IPS DF 6.9 (cell line): ENCODE measurements at regions not wholly inside any gene's neighbourhood (a gene's known extent, or its start where the extent isn't known, plus 50 kb on each side); places are given as distances from the start of the nearest gene placed in this dataset.

ENCODE experiments used
- DNase-seq: peaks from one replicate; pipeline ENCODE4 v3.0.0-alpha.2; 2013; ENCODE audit warnings: low read depth, low spot score
- H3K27ac ChIP-seq: one replicate; pipeline ENCODE4 v1.5.1; 2013; ENCODE audit warnings: low read length, control low read depth
- H3K27me3 ChIP-seq: 2 replicates; pipeline ENCODE4 v1.6.1; 2013; ENCODE audit warnings: mild to moderate bottlenecking, low read length; ENCODE audit not compliant: control insufficient read depth, insufficient read depth
- H3K36me3 ChIP-seq: 2 replicates; pipeline ENCODE4 v1.6.1; 2013; ENCODE audit warnings: low read length; ENCODE audit not compliant: control insufficient read depth, insufficient read depth
- H3K4me1 ChIP-seq: 2 replicates; pipeline ENCODE4 v1.6.1; 2013; ENCODE audit warnings: low read length; ENCODE audit not compliant: control insufficient read depth, insufficient read depth
- H3K4me3 ChIP-seq: 2 replicates; pipeline ENCODE4 v1.5.1; 2013; ENCODE audit warnings: mild to moderate bottlenecking, low read length
- H3K9me3 ChIP-seq: 2 replicates; pipeline ENCODE4 v1.6.1; 2013; ENCODE audit warnings: low read length, inconsistent platforms; ENCODE audit not compliant: control insufficient read depth, insufficient read depth
- WGBS: extraction: QIAGEN DNeasy Blood & Tissue Kit; methylation state at CpG from one replicate; pipeline ENCODE4 v1.1.7; 2013; ENCODE audit warnings: mixed read lengths, missing lambda C conversion rate; ENCODE audit not compliant: insufficient read length, insufficient coverage; 5-methylcytosine and 5-hydroxymethylcytosine counted together

DNA sequence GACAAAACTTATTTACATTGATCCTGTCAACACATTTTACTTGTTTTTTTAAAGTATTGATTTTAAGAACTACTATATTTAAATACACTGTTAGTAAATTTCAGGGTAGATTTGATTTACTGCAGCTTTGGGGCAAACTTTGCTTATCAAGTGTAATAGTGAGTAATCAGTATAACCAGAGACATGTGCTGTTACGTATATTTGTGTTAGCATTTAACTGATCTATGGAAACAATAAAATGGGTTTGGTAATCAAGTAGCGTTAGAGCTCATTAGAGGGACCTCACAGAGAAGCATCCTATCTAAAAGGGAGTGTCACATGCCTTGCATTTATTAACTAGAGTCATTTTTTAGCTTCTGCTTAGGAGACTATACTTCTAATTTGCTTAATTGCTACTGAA, 131.5 kb upstream of the ALCAM start:
- no CpG with 5 or more reads among the region's 2 CpGs for WGBS

DNA sequence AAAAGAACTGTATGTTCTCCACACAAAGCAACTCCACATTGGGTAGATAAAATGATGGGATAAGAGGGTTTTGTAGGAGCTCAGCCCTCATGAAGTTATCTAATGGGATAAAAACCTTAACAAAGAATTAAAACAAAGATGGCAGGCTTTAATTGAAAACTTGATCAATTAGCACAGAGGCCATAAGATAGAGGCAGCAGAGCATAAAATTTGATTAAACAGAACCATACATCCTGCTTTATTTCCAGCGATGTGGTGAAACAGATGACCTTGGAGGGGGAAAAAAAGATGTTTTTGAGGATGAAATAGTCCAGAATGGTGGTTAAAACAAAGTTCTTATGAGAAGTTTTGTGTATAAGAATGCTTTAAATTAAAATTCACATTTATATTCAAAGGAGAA, 130.9 kb upstream of the ALCAM start:
- no peak overlapping the region for H3K27ac ChIP-seq
- whole genome bisulfite sequencing: no CpG with 5 or more reads among the region's 1 CpG
- H3K36me3 ChIP-seq: no peaks in the 10 kb centered on the region
- no peaks in the 10 kb centered on the region for H3K9me3 ChIP-seq
- no peak for DNase-seq
- no peaks in the 10 kb centered on the region for H3K27me3 ChIP-seq
- H3K4me1 ChIP-seq: no peaks in the 10 kb centered on the region
- H3K4me3 ChIP-seq: no peak overlapping the region

More for the DNA sequence above, 131.5 kb upstream of the ALCAM start:
- DNase-seq: no peak
- no peaks in the 10 kb centered on the region for H3K36me3 ChIP-seq
- H3K4me3 ChIP-seq: no peak overlapping the region
- H3K27ac ChIP-seq: no peak overlapping the region
- no peaks in the 10 kb centered on the region for H3K27me3 ChIP-seq
- H3K9me3 ChIP-seq: no peaks in the 10 kb centered on the region
- no peaks in the 10 kb centered on the region for H3K4me1 ChIP-seq

DNA sequence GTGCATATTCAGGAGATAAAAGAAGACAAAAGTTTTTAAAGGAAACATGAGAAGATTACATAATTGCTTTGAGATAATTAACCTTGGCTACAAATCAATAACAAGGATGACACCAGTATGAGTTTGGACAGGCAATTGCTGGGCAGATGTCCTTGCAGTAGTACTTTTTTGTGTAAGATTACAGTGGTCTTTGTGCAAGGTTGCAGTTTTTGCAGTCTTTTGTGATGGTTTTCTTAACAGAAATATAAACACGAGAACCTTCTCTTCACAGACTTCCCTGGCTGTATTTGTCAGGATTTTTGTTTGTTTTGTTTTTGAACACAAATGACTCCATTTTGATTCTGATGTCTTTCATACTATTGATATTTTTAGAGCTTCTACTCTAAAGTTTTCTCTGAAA, 128.3 kb upstream of the ALCAM start:
- Histone ChIP-seq H3K4me3 (no peak overlapping the region), H3K36me3 (no peaks in the 10 kb centered on the region), H3K9me3 (no peaks in the 10 kb centered on the region), H3K4me1 (no peaks in the 10 kb centered on the region), H3K27ac (no peak overlapping the region), H3K27me3 (no peaks in the 10 kb centered on the region)
- no peak for DNase-seq
- no CpG with 5 or more reads among the region's 1 CpG for WGBS

DNA sequence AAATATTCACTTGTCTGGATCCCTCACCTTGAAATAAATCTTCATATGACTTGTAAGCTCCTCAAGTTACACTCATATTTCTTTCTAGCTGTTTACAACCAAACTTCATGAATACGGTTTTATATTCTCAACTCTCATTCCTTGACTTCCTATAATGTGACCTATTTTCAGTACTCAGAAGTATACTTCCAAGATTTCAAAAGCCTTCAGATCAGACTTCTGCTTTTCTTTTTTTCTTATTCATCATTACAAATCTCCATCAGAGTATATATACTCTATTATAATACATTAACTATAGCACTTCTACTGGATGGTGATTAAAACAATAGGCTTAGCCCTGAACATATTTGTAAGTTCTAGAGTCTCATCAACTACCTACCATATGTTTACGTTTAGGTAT, 123.6 kb upstream of the ALCAM start:
- no peaks in the 10 kb centered on the region for H3K9me3 ChIP-seq
- no CpG with 5 or more reads among the region's 2 CpGs for WGBS

DNA sequence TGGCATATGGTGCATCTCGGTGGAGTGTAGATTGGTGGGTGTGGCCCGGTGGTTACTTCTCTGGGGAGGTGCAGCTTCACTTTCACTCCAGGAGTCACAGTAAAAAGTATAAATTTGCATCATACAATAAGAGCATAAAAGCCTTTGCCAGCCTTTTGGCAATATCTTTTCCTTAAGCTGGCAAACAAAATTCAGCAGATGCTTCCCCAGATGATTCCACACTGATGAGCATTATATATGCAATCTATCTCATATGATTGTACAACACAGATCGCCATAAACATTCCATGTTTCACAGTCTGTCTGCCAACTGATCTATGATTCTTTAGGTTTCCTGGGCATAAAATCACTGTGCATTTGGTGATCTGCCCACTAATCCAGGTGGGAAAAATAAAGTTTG, 120.2 kb upstream of the ALCAM start:
- H3K4me1 ChIP-seq: no peaks in the 10 kb centered on the region
- no peaks in the 10 kb centered on the region for H3K9me3 ChIP-seq
- no peak overlapping the region for H3K4me3 ChIP-seq
- no peaks in the 10 kb centered on the region for H3K27me3 ChIP-seq
- H3K27ac ChIP-seq: no peak overlapping the region
- no CpG with 5 or more reads among the region's 3 CpGs for WGBS
- no peak for DNase-seq
- no peaks in the 10 kb centered on the region for H3K36me3 ChIP-seq

More for the DNA sequence above, 123.6 kb upstream of the ALCAM start:
- Histone ChIP-seq H3K4me3 (no peak overlapping the region), H3K36me3 (no peaks in the 10 kb centered on the region), H3K27ac (no peak overlapping the region), H3K27me3 (no peaks in the 10 kb centered on the region), H3K4me1 (no peaks in the 10 kb centered on the region)
- no peak for DNase-seq

DNA sequence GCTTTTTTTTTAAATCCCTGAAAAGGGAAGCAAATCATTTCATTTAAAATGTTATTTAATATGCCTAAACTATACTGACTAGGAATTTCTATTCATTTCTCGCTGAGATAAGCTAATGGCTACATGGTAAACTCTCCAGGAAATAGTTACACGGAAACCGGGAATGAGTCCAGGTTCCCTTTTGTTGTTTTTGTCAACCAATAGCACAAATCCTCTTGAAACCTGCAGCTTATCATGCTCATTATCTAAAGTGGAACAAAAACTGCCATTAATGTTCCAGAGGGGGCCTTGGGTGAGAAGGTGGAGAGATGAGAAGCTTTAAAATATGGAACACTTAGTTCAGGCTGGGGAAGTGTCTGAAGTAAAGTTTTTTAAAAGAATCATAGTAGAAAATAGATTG, 113.5 kb upstream of the ALCAM start:
- Histone ChIP-seq H3K4me3 (no peak overlapping the region), H3K27ac (no peak overlapping the region), H3K9me3 (no peaks in the 10 kb centered on the region), H3K4me1 (no peaks in the 10 kb centered on the region), H3K36me3 (no peaks in the 10 kb centered on the region), H3K27me3 (no peaks in the 10 kb centered on the region)
- WGBS: no CpG with 5 or more reads among the region's 3 CpGs
- no peak for DNase-seq

DNA sequence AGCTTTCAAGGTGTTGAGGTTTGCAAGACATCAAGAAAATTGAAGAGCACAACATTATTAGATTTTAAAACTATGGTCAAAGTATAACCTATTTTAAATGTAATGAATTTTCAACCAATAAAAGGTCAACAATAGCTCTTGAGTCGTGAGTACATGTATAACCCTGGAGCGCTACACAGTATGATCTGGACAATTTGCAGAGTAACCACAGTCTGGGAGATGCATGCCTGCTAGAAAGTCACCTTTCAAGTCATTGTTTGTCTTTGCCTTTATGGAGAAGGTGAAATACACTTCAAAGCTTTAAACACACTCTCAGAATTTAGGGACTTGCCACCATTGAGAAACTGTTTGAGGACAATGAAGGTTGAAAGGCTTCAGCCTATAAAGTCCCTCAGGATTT, 112.6 kb upstream of the ALCAM start:
- Histone ChIP-seq H3K9me3 (no peaks in the 10 kb centered on the region), H3K27ac (no peak overlapping the region), H3K36me3 (no peaks in the 10 kb centered on the region), H3K4me1 (no peaks in the 10 kb centered on the region), H3K4me3 (no peak overlapping the region), H3K27me3 (no peaks in the 10 kb centered on the region)
- no CpG with 5 or more reads among the region's 2 CpGs for WGBS
- no peak for DNase-seq

DNA sequence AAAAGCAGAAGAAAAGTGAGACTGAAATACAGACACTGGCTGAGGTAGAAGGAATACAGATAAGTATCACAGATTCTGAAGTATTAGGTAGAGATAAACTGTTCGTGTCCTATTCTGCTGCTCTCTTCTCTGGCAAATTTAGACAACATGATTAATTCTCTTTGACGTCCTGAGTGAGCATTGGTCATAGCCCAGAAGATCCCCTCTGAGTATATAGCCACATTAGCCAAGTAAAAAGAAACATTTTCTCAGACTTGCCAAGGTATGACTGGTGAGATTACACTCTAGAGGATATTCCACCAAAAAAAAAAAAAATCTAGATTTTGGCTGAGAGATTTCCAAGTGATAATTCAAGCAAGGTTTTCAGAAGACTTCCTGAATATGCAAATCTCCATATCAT, 111.4 kb upstream of the ALCAM start:
- H3K9me3 ChIP-seq: no peaks in the 10 kb centered on the region
- WGBS: no CpG with 5 or more reads among the region's 2 CpGs

DNA sequence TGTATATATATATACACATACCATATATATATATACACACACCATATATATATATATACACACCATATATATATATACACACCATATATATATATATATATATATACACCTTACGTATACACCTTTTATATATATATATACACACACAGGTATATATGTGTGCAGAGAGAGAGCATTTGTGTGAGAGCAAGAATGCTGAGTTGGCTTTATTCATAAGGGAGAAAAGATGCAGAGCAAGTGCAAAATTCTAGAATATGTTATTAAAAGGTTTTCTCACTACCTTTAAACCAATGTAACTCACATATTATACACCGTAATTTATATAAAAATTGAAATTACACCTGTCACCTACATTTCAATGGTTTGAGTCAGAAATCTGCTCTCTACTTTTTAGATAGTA, 107.2 kb upstream of the ALCAM start:
- H3K27ac ChIP-seq: no peak overlapping the region
- no peaks in the 10 kb centered on the region for H3K27me3 ChIP-seq
- no peaks in the 10 kb centered on the region for H3K36me3 ChIP-seq
- 100% methylated on average over 1 of the region's 2 CpGs for WGBS
- no peak for DNase-seq
- no peak overlapping the region for H3K4me3 ChIP-seq
- H3K4me1 ChIP-seq: no peaks in the 10 kb centered on the region
- no peaks in the 10 kb centered on the region for H3K9me3 ChIP-seq

More for the DNA sequence above, 111.4 kb upstream of the ALCAM start:
- Histone ChIP-seq H3K4me3 (no peak overlapping the region), H3K4me1 (no peaks in the 10 kb centered on the region), H3K36me3 (no peaks in the 10 kb centered on the region), H3K27ac (no peak overlapping the region), H3K27me3 (no peaks in the 10 kb centered on the region)
- DNase-seq: no peak

DNA sequence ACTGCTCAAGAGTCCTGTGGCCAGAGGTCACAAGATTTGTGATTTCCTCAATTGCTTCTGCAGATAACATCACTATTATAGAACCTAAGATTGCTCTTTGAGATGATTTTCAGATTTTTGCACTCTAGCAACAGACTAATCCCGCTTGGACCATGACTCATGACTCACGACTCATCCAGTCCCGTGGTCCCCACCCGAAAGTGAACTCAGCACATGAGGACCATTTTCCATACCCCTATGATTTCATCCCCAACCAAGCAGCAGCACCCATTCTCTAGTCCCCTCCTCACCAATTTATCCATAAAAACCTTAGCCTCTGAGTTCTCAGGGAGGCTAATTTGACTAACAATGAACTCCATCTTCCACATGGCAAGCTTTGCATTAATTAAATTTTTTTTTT, 106.3 kb upstream of the ALCAM start:
- no peaks in the 10 kb centered on the region for H3K27me3 ChIP-seq
- H3K36me3 ChIP-seq: no peaks in the 10 kb centered on the region
- H3K4me3 ChIP-seq: no peak overlapping the region
- DNase-seq: no peak
- no CpG with 5 or more reads among the region's 4 CpGs for WGBS
- H3K27ac ChIP-seq: no peak overlapping the region
- no peaks in the 10 kb centered on the region for H3K4me1 ChIP-seq
- no peaks in the 10 kb centered on the region for H3K9me3 ChIP-seq

DNA sequence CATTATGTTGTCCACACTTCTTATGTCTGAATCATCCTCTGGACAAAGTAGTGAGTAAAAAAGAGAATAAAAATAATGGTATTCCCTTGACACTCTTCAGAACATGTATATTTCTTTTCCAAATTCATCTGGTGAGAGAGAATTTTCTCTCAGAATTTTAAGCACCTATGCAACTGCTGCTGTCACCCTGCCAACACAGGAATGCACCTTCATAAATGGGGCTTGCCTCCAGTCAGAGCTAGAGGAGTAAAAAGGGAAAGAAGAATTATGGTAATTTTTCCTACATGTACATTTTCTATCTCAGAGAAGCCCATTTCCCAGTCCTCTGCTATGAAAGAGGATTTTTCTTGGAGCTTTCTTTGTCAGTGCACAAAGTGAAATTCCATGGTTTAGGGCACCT, 92.2 kb upstream of the ALCAM start:
- no peaks in the 10 kb centered on the region for H3K4me1 ChIP-seq
- H3K36me3 ChIP-seq: no peaks in the 10 kb centered on the region
- H3K27me3 ChIP-seq: no peaks in the 10 kb centered on the region
- H3K4me3 ChIP-seq: no peak overlapping the region
- no peak overlapping the region for H3K27ac ChIP-seq
- no peak for DNase-seq
- H3K9me3 ChIP-seq: no peaks in the 10 kb centered on the region
